HCT116 (cell line): ENCODE measurements at regions not wholly inside any gene's neighbourhood (a gene's known extent, or its start where the extent isn't known, plus 50 kb on each side); places are given as distances from the start of the nearest gene placed in this dataset.

ENCODE experiments used
- ATAC-seq: fragments of 200-7000 bp; cut with Tn5 transposase; 2 replicates; pipeline ENCODE4 v1.9.1; 2020; ENCODE audit warnings: mild to moderate bottlenecking, moderate library complexity
- BruUV-seq: library from RNA; stranded (reverse); fragments of 400-500 nt; replicated peaks from 2 replicates; lab custom pipeline; 2021; lab: Mats Ljungman, UMichigan
- CTCF ChIA-PET: fragments of 300-600 bp; sonication (Branson Sonifier 250); formaldehyde crosslinking; loops from one replicate; lab custom pipeline; 2021; ENCODE audit warnings: antibody characterized with exemption; lab: Charles Lee
- POLR2A ChIA-PET: fragments of 300-600, 350-600 bp; sonication (Branson Sonifier 250); formaldehyde crosslinking; loops from one replicate; lab custom pipeline; 2021; ENCODE audit warnings: antibody characterized with exemption; lab: Charles Lee
- RAD21 ChIA-PET, 2 experiments: fragments of 300-600 bp; sonication (Branson Sonifier 250); formaldehyde crosslinking; loops; one replicate each; lab custom pipeline; 2023; ENCODE audit warnings: low total read pairs in 2 of 2; ENCODE audit not compliant: uncharacterized antibody in 2 of 2, unreplicated experiment in 2 of 2, low non-redundant PET in 1 of 2; lab: Charles Lee
- DNase-seq: peaks from one replicate; pipeline ENCODE4 v3.0.0-alpha.2; 2010; ENCODE audit warnings: low read depth, low spot score
- H2AFZ ChIP-seq: fragments of 200-600 bp; shearing (Covaris generic), sonication (generic); 2 replicates; pipeline ENCODE4 v1.6.1; 2017; ENCODE audit warnings: low read depth, mixed run types, mixed read lengths, antibody characterized with exemption, low read length; ENCODE audit not compliant: poor library complexity, severe bottlenecking
- H3K27ac ChIP-seq: 2 replicates; pipeline ENCODE4 v1.5.1; 2012; ENCODE audit warnings: low read depth, low read length
- H3K27me3 ChIP-seq: fragments of 200-600 bp; sonication (generic); 2 replicates; pipeline ENCODE4 v1.6.1; 2016; ENCODE audit warnings: mixed run types, low read length, mixed read lengths; ENCODE audit not compliant: insufficient read depth
- H3K36me3 ChIP-seq, 2 experiments: fragments of 200-500 bp in 1 of 2; fragments of 200-600 bp in 1 of 2; sonication (Bioruptor generic) in 1 of 2; sonication (generic) in 1 of 2; 2 replicates each; pipeline versions ENCODE4 v1.5.1 to v1.6.1; 2014 to 2016; ENCODE audit warnings: low read length in 2 of 2, inconsistent platforms in 1 of 2, mixed read lengths in 1 of 2, mixed run types in 1 of 2; ENCODE audit not compliant: insufficient read depth in 2 of 2, control insufficient read depth in 1 of 2
- H3K4me1 ChIP-seq, 2 experiments: fragments of 200-600 bp in 1 of 2; sonication (generic) in 1 of 2; 2 replicates each; pipeline versions ENCODE4 v1.5.1 to v1.6.1; 2012 to 2017; ENCODE audit warnings: low read length in 2 of 2, inconsistent platforms in 1 of 2, mild to moderate bottlenecking in 1 of 2, mixed read lengths in 1 of 2, mixed run types in 1 of 2, moderate library complexity in 1 of 2; ENCODE audit not compliant: insufficient read depth in 2 of 2, control insufficient read depth in 1 of 2
- H3K4me2 ChIP-seq: fragments of 200-600 bp; sonication (generic); 2 replicates; pipeline ENCODE4 v1.6.1; 2017; ENCODE audit warnings: mixed run types, low read length, mixed read lengths
- H3K4me3 ChIP-seq, 2 experiments: fragments of 200-600 bp in 1 of 2; sonication (generic) in 1 of 2; replicated peaks in 1 of 2; 2 replicates each; pipeline ENCODE4 v1.5.1; 2011 to 2016; ENCODE audit warnings: low read length in 2 of 2, control low read depth in 1 of 2, low read depth in 1 of 2, mild to moderate bottlenecking in 1 of 2, mixed read lengths in 1 of 2, mixed run types in 1 of 2
- H3K79me2 ChIP-seq: fragments of 200-600 bp; sonication (generic); 2 replicates; pipeline ENCODE4 v1.6.1; 2017; ENCODE audit warnings: mild to moderate bottlenecking, mixed run types, low read length, moderate library complexity, mixed read lengths; ENCODE audit not compliant: insufficient read depth
- H3K9ac ChIP-seq: fragments of 200-600 bp; sonication (generic); 2 replicates; pipeline ENCODE4 v1.6.1; 2016; ENCODE audit warnings: low read length, mixed read lengths
- H3K9me2 ChIP-seq: fragments of 200-600 bp; sonication (generic), shearing (Covaris generic); 2 replicates; pipeline ENCODE4 v1.6.1; 2017; ENCODE audit warnings: mixed run types, mild to moderate bottlenecking, moderate library complexity; ENCODE audit not compliant: insufficient read depth
- H3K9me3 ChIP-seq, 2 experiments: fragments of 200-500 bp in 1 of 2; fragments of 200-600 bp in 1 of 2; sonication (Bioruptor generic) in 1 of 2; sonication (generic) in 1 of 2; 2 replicates each; pipeline ENCODE4 v1.6.1; 2014 to 2017; ENCODE audit warnings: low read length in 2 of 2, mixed read lengths in 2 of 2, inconsistent platforms in 1 of 2, low read depth in 1 of 2, mild to moderate bottlenecking in 1 of 2, mixed run types in 1 of 2, moderate library complexity in 1 of 2; ENCODE audit not compliant: control insufficient read depth in 1 of 2, insufficient read depth in 1 of 2
- H4K20me1 ChIP-seq: fragments of 200-600 bp; sonication (generic), shearing (Covaris generic); 2 replicates; pipeline ENCODE4 v1.6.1; 2017; ENCODE audit warnings: mixed run types, mild to moderate bottlenecking, moderate library complexity; ENCODE audit not compliant: insufficient read depth
- CEBPB ChIP-seq: IDR thresholded peaks from 2 replicates; pipeline ENCODE4 v1.6.1; 2012; ENCODE audit warnings: low read depth
- ELF1 ChIP-seq: IDR thresholded peaks from 2 replicates; pipeline ENCODE4 v1.6.1; 2012; ENCODE audit warnings: low read depth, borderline replicate concordance
- SP1 ChIP-seq: IDR thresholded peaks from 2 replicates; pipeline ENCODE4 v1.6.1; 2012; ENCODE audit warnings: low read depth
- SRF ChIP-seq: IDR thresholded peaks from 2 replicates; pipeline ENCODE4 v1.6.1; 2012; ENCODE audit warnings: low read depth
- TCF7L2 ChIP-seq: IDR thresholded peaks from 2 replicates; pipeline ENCODE4 v1.7.0; 2011; ENCODE audit warnings: borderline replicate concordance, inconsistent platforms; ENCODE audit not compliant: insufficient read depth, insufficient read length; ENCODE audit errors: extremely low read depth
- ZNF274 ChIP-seq: fragments of 200-500 bp; sonication (Bioruptor generic); IDR thresholded peaks from 2 replicates; pipeline ENCODE4 v1.6.1; 2014; ENCODE audit warnings: mild to moderate bottlenecking, low read depth, low read length, inconsistent platforms
- intact Hi-C: fragments of 100-400 bp; cut with micrococcal nuclease; formaldehyde crosslinking; loops from 2 replicates; pipeline ENCODE4 v1.10.0; 2022
- TF ChIP-seq, protein P1 (sequence below): IDR thresholded peaks from 2 replicates; pipeline ENCODE4 v1.6.1; 2012; ENCODE audit warnings: low read depth

DNA sequence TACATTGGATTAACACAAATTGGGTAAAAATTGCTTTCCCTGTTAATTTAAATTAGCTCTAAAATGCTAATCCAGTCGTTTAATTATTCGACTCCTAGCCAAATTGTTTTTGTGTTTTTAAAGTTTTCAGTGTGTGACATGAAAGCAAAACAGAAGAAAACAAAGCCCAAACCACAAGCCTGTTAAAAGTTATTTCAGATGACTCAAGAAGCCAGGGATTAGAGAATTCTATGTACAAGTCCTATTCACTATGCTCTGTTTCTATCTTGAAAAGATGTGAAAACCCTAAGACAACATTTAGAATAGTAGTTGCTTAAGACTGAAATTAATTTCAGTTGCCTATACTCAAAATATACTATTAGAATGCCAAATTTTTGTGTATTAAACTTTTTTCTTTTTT, 294.8 kb upstream of the ADAMTS5 start (continued):
- TF ChIP-seq, protein P1, sequence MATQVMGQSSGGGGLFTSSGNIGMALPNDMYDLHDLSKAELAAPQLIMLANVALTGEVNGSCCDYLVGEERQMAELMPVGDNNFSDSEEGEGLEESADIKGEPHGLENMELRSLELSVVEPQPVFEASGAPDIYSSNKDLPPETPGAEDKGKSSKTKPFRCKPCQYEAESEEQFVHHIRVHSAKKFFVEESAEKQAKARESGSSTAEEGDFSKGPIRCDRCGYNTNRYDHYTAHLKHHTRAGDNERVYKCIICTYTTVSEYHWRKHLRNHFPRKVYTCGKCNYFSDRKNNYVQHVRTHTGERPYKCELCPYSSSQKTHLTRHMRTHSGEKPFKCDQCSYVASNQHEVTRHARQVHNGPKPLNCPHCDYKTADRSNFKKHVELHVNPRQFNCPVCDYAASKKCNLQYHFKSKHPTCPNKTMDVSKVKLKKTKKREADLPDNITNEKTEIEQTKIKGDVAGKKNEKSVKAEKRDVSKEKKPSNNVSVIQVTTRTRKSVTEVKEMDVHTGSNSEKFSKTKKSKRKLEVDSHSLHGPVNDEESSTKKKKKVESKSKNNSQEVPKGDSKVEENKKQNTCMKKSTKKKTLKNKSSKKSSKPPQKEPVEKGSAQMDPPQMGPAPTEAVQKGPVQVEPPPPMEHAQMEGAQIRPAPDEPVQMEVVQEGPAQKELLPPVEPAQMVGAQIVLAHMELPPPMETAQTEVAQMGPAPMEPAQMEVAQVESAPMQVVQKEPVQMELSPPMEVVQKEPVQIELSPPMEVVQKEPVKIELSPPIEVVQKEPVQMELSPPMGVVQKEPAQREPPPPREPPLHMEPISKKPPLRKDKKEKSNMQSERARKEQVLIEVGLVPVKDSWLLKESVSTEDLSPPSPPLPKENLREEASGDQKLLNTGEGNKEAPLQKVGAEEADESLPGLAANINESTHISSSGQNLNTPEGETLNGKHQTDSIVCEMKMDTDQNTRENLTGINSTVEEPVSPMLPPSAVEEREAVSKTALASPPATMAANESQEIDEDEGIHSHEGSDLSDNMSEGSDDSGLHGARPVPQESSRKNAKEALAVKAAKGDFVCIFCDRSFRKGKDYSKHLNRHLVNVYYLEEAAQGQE, result no peak
- TF ChIP-seq ELF1, result no peak
- TF ChIP-seq SP1, result no peak
- no peak for TF ChIP-seq SRF

DNA sequence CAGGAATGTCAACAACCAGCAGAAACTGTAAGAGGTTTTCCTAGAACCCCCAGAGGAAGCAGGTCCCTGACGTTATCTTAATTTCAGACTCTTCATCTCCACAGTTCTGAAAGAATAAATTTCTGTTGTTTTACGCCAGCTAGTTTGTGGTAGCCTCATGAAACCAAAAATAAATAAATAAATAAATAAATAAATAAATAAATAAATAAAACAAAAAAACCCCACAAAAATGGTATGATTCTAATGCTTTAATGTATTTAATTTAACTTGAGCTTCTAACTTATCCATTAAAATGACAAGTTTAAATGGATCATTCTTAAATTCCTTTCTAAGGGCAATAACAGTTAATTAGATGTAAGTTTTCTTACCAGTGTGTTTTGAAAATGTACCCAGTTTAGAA, 293.8 kb upstream of the ADAMTS5 start:
- Histone ChIP-seq H3K27me3 (no peaks in the 10 kb centered on the region), H3K9me2 (no peaks in the 10 kb centered on the region), H3K9me3 (peaks cover 13 to 56% of the 10 kb centered on the region in 2 experiments; a peak in 2 of 4 replicates), H3K4me1 (no peaks in the 10 kb centered on the region), H3K9ac (no peak overlapping the region), H2AFZ (no peak overlapping the region), H3K79me2 (no peaks in the 10 kb centered on the region), H3K27ac (no peak overlapping the region), H4K20me1 (no peaks in the 10 kb centered on the region), H3K4me2 (no peak overlapping the region), H3K36me3 (no peaks in the 10 kb centered on the region), H3K4me3 (no peak overlapping the region)
- ChIA-PET CTCF (no interaction called here), POLR2A (no interaction called here), RAD21 (no interaction called here)
- BruUV-seq, result no TSS peak
- no peak for DNase-seq
- no peak for ATAC-seq
- intact Hi-C loops, result no loop called here
- TF ChIP-seq CEBPB (no peak), SRF (no peak), ELF1 (no peak), TCF7L2 (no peak), ZNF274 (no peak)
